GM19328 (cell line): ENCODE measurements at regions not wholly inside any gene's neighbourhood (a gene's known extent, or its start where the extent isn't known, plus 50 kb on each side); places are given as distances from the start of the nearest gene placed in this dataset.
"Not testable (repeated sequence)": the region's sequence is repeated elsewhere in the genome, so short reads cannot be mapped to it uniquely, and the experiment has no call there.

Experiments used
- ATAC-seq: cut with Tn5 transposase; IDR thresholded peaks from one replicate; pipeline ENCODE4 v1.9.1; 2021; ENCODE audit warnings: mild to moderate bottlenecking, moderate library complexity; ENCODE audit not compliant: unreplicated experiment

DNA sequence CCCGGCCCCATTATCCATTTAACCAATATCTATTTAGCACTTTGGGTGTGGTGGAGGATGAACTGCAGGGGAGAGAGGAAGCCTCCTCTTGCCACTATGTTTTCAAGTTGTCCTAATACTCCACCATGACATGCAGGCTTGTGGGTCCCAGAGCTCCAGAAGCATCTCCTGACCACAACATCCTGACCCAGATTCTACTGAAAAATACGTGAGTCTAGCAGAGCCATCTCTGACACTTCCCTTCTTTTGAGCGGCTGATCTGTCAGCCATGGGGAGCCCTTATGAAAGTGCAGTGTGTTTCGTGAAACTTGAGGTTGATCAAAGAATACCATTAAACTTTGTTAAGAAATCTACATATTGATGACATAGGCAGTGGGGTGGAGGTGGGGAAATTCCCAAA, 126.6 kb downstream of the UNC93B1 start:
- ATAC-seq, result not testable (repeated sequence)

DNA sequence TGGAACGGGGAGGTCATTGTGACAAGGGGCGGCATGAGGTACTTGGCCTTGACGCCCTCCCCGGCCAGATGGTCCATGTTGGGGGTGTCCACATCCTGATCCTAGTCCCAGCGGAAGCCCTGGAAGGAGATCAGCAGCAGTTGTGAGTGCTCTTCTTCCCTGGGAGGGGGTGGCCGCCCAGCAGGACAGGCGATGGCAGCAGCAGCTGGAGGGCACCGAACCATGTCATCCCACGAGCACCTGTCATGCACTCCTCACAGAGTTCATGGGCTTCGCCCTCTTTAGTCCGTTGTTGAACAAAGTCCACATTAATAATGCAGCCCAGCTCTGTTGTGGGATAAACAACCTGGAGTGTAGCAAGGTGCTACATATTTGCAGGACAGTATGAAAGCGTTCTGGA, 130.7 kb downstream of the UNC93B1 start:
- not testable (repeated sequence) for ATAC-seq

DNA sequence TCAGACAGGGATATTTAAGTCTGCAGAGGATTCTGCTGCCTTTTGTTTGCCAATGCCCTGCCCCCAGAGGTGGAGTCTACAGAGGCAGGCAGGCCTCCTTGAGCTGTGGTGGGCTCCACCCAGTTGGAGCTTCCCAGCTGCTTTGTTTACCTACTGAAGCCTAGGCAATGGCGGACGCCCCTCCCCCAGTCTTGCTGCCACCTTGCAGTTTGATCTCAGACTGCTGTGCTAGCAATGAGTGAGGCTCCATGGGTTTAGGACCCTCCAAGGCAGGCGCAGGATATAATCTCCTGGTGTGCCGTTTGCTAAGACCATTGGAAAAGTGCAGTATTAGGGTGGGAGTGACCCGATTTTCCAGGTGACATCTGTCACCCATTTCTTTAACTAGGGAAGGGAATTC, 132.7 kb downstream of the UNC93B1 start:
- ATAC-seq, result not testable (repeated sequence)

DNA sequence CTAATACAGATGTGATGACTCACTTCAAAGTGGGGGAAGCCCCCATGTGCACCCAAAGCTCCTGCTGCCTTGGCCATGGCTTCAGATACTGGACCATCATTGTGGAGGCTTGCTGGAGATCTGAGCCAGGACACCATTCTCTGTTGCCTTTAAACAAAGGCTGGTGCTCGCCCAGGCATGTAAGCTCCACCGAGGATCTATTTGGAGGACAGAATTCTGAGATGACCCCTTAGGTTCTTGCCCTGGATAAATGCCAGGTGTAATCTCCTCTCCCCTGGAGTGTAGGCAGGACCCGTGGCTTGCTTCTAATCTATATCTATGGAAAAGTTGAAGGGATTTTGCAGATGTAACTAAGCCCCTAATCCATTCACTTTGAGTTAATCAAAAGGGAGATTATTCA, 141.0 kb downstream of the UNC93B1 start:
- not testable (repeated sequence) for ATAC-seq

DNA sequence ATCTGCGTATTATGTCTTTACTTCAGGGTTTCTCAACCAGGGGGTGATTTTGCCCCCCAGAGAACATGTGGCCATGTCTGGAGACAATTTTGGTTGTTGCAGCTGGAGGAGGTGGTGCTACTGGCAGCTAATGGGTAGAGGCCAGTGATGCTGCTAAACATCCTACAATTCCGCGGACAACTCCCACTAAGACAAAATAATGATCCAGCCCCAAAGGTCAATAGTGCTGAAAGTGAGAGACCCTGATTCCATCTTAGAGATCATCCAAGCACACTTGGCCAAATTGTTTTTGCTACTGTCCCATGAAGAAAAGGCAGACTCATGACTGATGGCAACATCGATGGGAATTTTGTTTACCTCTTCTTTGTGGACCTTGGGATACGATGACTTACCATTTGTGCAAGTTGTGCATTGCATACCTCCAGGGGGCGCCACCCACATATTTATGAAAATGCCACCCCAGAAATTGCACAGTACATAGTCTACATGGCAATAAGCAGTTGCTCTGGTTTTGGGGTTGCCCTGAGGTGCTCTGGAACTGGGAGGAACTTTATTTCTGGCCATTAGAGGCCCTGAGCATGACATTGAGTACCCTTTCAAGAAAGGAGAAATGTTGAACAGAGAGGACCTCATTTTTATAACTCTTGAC, 144.3 kb downstream of the UNC93B1 start:
- ATAC-seq, result not testable (repeated sequence)

- ATAC-seq, result not testable (repeated sequence)
Observed at GRCh38 chr11:67850747-67851146, 153.2 kb downstream of the UNC93B1 start.

- not testable (repeated sequence) for ATAC-seq
Observed at GRCh38 chr11:67849766-67850165, 154.1 kb downstream of the UNC93B1 start.

DNA sequence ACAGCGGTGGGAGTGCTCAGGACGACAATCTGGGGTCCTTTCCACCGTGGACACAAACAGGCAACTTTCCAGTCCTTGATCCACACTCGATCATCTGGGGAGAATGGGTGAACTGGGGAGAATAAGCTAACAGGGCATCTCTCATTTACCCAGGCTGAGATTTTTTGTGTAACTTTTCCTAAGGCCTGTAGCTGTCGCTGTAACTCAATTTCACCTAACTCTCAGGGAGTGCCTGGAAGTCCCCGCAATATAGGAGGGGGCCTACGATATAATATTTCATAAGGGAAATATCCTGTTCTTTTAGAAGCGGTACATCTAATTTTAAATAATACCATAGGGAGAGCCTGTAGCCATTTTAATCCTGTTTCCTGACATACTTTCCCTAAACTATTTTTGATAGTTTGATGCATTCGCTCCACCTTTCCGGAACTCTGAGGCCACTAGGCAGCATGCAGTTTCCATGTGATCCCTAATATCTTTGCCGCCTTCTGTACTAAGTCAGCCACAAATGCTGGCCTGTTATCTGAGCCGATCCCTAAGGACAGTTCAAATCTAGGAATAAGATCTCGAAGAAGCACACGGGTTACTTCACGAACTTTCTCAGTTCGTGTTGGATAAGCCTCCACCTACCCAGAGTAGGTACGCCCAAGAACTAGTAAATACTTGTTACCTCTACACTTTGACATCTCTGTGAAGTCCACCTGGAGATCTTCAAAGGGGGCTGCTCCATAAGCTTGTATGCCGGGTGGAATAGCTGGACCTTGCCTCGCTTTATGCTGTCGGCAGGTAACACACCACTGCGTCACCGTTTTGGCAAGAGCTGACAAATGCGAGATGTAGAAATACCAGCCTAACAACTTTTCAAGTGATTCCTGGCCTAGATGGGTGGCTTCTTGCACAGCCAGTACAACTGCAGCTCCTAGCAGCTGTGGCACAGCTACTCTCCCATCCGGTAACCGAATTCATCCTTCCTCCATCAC, 155.7 kb downstream of the UNC93B1 start:
- ATAC-seq, result not testable (repeated sequence)

GRCh38 chr11:67846303-67846702, 157.6 kb downstream of the UNC93B1 start:
- not testable (repeated sequence) for ATAC-seq

GRCh38 chr11:67845296-67845695, 158.6 kb downstream of the UNC93B1 start:
- ATAC-seq, result not testable (repeated sequence)

- not testable (repeated sequence) for ATAC-seq
Observed at GRCh38 chr11:67840599-67840998, 163.3 kb downstream of the UNC93B1 start.

- ATAC-seq, result not testable (repeated sequence)
Observed at GRCh38 chr11:67830152-67830551, 155.7 kb upstream of the ALDH3B2 start.

DNA sequence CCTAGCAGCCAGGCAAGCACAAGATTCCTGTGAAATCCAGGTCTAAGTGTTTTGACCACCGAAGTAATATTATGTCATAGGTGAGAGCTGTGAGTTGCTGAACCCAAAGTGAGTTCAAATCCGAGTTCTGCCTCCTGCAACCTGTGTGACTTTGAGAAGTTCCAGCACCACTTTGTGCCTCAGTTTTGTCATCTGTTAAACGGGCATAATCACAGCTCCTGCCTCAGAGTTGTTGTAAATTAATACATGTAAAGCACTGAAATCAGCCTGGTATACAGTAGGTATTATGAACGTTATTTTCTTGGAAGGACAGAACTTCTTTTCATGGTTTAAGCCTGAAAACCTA, 152.5 kb upstream of the ALDH3B2 start:
- ATAC-seq, result not testable (repeated sequence)

DNA sequence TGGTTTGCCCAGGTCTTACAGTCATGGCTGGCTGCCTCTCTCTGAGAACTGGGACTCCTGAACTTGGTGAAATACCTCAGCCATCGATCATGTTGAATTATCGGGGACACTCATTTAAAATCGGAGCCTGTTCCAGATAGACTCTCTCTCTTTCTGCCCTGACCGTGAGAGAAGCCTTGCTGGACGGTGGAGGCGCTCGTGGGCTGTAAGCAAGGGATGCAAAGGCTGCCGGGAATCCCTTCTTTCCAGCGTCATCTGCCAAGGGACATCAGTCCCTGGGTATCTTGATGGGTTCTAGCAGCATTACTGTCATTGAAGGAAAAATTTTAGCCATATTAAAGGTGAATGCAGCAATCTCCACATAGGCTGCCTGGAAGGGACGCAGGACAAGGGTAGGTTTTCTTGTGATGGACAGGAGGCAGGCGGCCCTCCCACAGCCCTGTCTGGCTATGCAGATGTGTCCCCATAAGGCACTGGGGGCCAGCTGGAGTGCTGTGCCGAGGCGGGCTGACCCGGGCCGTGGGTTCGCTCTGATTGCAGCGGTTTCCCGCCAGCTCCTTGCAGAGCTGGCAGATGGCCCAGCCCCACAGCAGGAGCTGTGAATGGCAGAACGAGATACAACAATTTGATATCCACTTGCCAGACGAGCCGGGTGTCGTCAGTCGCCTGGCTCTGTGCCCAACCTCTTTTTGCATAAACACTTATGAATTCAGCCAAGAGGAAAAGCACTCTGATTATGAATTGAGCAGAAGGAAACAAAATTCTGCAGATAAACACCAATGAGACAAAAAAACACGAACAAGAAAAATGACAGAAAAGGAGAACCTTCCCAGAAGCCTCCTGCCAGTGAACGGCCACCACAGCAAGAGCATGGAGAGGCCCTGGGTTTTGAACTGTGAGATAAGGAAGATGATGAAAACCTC, 151.9 kb upstream of the ALDH3B2 start:
- not testable (repeated sequence) for ATAC-seq

- not testable (repeated sequence) for ATAC-seq
Observed at GRCh38 chr11:67824861-67825260, 150.4 kb upstream of the ALDH3B2 start.

DNA sequence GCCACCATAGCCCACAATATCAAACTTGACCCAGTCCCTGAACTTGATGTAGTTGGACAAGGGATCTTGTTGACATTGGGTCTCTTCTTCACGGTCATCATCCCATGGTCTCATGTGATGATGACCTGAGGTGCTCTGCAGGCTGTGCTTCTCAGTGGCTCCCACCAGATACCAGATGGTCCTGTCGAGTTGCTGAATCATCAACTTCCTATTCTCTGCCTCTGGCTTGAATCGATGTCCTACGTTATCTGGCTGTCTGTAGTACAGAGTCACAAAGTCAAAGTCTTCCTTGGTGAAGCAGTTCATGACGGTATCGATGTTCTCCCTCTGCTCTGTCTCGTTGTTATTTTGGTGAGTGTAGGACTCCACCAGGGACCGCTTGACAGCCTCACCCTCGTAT, 145.7 kb upstream of the ALDH3B2 start:
- no peak for ATAC-seq

GRCh38 chr11:67817558-67817957, 143.1 kb upstream of the ALDH3B2 start:
- ATAC-seq, result not testable (repeated sequence)

GRCh38 chr11:67809301-67809700, 134.9 kb upstream of the ALDH3B2 start:
- ATAC-seq, result not testable (repeated sequence)

DNA sequence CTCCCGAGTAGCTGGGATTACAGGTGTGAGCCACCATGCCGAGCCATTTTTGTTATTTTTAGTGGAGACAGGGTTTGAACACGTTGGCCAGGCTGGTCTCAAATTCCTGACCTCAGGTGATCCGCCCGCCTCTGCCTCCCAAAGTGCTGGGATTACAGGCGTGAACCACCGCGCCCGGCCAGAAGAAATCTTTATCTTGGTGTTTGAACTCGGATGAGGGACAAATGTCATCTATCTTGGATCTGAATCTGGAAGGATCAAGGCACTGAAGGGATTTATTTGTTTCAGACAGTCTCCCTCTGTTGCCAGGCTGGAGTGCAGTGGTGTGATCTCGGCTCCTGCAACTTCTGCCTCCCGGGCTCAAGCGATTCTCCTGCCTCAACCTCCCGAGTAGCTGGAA, 133.5 kb upstream of the ALDH3B2 start:
- not testable (repeated sequence) for ATAC-seq

- ATAC-seq, result not testable (repeated sequence)
Observed at GRCh38 chr11:67806728-67807235, 132.4 kb upstream of the ALDH3B2 start.

DNA sequence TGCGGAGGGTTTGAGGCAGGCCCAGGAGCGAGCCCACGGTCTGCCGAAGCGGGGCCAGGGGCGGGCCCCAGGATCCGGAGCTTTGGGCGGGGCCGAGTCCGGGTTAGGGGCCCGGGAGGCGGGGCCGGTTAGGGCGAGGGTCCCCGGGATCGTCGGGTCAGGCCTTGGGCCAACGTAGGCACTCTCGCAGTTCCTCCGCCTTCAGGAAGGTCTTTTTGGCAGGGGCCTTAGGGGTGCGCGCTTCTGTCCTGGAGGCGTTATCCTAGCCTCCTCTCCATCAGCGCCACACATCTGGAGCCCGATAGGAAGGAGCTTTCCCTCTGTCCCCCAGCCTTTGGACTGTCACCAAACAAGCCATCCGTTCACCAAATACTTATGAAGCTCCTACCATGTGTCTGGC, 131.8 kb upstream of the ALDH3B2 start:
- ATAC-seq, result not testable (repeated sequence)
